ENCODE measurements at regions not wholly inside any gene's neighbourhood (a gene's known extent, or its start where the extent isn't known, plus 50 kb on each side); places are given as distances from the start of the nearest gene placed in this dataset.

DNA sequence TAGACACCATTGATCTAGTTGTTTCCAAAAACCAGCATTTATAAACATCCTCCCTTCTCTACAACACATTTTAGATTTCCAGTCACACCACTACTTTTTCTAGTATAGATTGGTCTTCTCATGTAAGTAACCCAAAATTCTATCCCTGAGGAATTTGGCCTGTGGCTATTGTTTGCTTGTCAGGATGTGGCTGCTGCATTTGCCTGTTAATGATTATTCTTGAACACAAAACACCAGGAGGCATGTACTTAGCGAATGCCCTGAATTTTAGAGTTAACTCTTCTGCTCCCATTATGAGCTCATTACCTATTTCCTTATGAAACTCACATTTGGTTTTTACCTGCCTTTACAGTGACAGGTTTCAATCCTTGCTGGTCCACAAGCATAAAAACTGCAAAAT lies 102.0 kb upstream of the FSTL5 start:
- no peak for TF ChIP-seq EZH2 (optimal IDR thresholded peaks at IDR 0.05; ENCODE audit: low read depth, low read length)
- TF ChIP-seq, protein P1, sequence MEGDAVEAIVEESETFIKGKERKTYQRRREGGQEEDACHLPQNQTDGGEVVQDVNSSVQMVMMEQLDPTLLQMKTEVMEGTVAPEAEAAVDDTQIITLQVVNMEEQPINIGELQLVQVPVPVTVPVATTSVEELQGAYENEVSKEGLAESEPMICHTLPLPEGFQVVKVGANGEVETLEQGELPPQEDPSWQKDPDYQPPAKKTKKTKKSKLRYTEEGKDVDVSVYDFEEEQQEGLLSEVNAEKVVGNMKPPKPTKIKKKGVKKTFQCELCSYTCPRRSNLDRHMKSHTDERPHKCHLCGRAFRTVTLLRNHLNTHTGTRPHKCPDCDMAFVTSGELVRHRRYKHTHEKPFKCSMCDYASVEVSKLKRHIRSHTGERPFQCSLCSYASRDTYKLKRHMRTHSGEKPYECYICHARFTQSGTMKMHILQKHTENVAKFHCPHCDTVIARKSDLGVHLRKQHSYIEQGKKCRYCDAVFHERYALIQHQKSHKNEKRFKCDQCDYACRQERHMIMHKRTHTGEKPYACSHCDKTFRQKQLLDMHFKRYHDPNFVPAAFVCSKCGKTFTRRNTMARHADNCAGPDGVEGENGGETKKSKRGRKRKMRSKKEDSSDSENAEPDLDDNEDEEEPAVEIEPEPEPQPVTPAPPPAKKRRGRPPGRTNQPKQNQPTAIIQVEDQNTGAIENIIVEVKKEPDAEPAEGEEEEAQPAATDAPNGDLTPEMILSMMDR (IDR thresholded peaks at IDR 0.05; ENCODE audit: low read length), result no peak
